ENCODE measurements at regions not wholly inside any gene's neighbourhood (a gene's known extent, or its start where the extent isn't known, plus 50 kb on each side); places are given as distances from the start of the nearest gene placed in this dataset.

DNA sequence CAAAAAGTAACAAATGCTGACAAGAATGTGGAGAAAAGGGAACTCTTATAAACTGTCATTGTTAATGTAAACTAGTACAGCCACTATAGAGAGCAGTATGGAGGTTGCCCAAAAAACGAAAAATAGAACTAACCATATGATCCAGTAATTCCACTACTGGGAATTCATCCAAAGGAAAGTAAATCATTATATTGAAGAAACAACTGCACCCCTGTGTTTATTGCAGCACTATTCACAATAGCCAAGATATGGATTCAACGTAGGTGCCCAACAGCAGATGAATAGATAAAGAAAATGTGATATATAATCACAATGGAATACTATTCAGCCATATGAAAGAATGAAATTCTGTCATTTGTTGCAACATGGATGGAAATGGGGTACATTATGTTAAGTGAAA, 188.0 kb upstream of the E2F7 start:
- DNase-seq, result no peak
- no peak overlapping the region for H3K23ac ChIP-seq (ENCODE audit: low read depth, low read length)
- intact Hi-C loops (cut with micrococcal nuclease) (no loop called here), in situ Hi-C loops (cut with MboI; ENCODE audit: low sequenced_read_pairs) (no loop called here), dilution Hi-C loops (cut with HindIII; ENCODE audit: low sequenced_read_pairs, unreplicated experiment) (no loop called here)
- H3K18ac ChIP-seq (ENCODE audit: low read depth, low read length), result no peak overlapping the region
- no peak overlapping the region for H4K8ac ChIP-seq (ENCODE audit: low read depth in 2 of 2, low read length in 2 of 2)
- ATAC-seq (ENCODE audit: low read depth), result no peak
- BruUV-seq (replicated peaks), result no TSS peak
- no peaks in the 10 kb centered on the region for H3K79me1 ChIP-seq (ENCODE audit: low read depth in 1 of 2, low read length in 2 of 2)
- no peak overlapping the region for H2BK5ac ChIP-seq (ENCODE audit: low read depth, low read length, poor library complexity, severe bottlenecking)
- no peak overlapping the region for H2BK120ac ChIP-seq (ENCODE audit: low read depth, low read length)
- no peaks in the 10 kb centered on the region for H3K4me1 ChIP-seq (ENCODE audit: control insufficient read depth, insufficient read depth, low read length)
- H2AK9ac ChIP-seq (replicated peaks; ENCODE audit: low read depth, low read length, poor library complexity), result no peak overlapping the region
- H4K20me1 ChIP-seq (ENCODE audit: insufficient read depth, low read length), result no peaks in the 10 kb centered on the region
- no peak overlapping the region for H3K56ac ChIP-seq (ENCODE audit: extremely low read depth, insufficient read depth, low read length)
- H4K5ac ChIP-seq (ENCODE audit: low read depth, low read length), result no peak overlapping the region
- no CpG with 5 or more reads among the region's 2 CpGs for WGBS, 2 experiments (ENCODE audit: extremely low coverage in 2 of 2, insufficient read length in 1 of 2)
- H3K4ac ChIP-seq (ENCODE audit: low read depth, low read length), result no peak overlapping the region
- ChIA-PET POLR2A (ENCODE audit: unreplicated experiment) (interaction anchor here (0.6 kb wide), 1 partner anchor 40 kb away, joined by 5 read pairs; no protein-coding TSS in a partner anchor), CTCF (no interaction called here)
- H4K91ac ChIP-seq (ENCODE audit: insufficient read depth, low read depth, low read length), result no peak overlapping the region
- H2BK20ac ChIP-seq (ENCODE audit: low read depth, low read length), result no peak overlapping the region
- no peak for TF ChIP-seq RAD21 (IDR thresholded peaks at IDR 0.05; ENCODE audit: low read length)
- TF ChIP-seq, protein P1, sequence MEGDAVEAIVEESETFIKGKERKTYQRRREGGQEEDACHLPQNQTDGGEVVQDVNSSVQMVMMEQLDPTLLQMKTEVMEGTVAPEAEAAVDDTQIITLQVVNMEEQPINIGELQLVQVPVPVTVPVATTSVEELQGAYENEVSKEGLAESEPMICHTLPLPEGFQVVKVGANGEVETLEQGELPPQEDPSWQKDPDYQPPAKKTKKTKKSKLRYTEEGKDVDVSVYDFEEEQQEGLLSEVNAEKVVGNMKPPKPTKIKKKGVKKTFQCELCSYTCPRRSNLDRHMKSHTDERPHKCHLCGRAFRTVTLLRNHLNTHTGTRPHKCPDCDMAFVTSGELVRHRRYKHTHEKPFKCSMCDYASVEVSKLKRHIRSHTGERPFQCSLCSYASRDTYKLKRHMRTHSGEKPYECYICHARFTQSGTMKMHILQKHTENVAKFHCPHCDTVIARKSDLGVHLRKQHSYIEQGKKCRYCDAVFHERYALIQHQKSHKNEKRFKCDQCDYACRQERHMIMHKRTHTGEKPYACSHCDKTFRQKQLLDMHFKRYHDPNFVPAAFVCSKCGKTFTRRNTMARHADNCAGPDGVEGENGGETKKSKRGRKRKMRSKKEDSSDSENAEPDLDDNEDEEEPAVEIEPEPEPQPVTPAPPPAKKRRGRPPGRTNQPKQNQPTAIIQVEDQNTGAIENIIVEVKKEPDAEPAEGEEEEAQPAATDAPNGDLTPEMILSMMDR (conservative IDR thresholded peaks at IDR 0.05; ENCODE audit: low read depth, low read length), result no peak
- TF ChIP-seq MXI1 (IDR thresholded peaks at IDR 0.05; ENCODE audit: borderline replicate concordance, low read depth, low read length), result no peak
- TF ChIP-seq, protein P2, sequence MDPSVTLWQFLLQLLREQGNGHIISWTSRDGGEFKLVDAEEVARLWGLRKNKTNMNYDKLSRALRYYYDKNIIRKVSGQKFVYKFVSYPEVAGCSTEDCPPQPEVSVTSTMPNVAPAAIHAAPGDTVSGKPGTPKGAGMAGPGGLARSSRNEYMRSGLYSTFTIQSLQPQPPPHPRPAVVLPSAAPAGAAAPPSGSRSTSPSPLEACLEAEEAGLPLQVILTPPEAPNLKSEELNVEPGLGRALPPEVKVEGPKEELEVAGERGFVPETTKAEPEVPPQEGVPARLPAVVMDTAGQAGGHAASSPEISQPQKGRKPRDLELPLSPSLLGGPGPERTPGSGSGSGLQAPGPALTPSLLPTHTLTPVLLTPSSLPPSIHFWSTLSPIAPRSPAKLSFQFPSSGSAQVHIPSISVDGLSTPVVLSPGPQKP (IDR thresholded peaks at IDR 0.05; ENCODE audit: borderline replicate concordance, low read depth, low read length), result no peak
- no peak for TF ChIP-seq RCOR1 (IDR thresholded peaks at IDR 0.05; ENCODE audit: insufficient replicate concordance, low read length)
- TF ChIP-seq FOS (IDR thresholded peaks at IDR 0.05; ENCODE audit: low read depth, low read length), result no peak
- TF ChIP-seq, protein P3, sequence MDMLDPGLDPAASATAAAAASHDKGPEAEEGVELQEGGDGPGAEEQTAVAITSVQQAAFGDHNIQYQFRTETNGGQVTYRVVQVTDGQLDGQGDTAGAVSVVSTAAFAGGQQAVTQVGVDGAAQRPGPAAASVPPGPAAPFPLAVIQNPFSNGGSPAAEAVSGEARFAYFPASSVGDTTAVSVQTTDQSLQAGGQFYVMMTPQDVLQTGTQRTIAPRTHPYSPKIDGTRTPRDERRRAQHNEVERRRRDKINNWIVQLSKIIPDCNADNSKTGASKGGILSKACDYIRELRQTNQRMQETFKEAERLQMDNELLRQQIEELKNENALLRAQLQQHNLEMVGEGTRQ (IDR thresholded peaks at IDR 0.05; ENCODE audit: low read depth, low read length), result no peak
- TF ChIP-seq MAZ (IDR thresholded peaks at IDR 0.05; ENCODE audit: borderline replicate concordance, low read depth, low read length), result no peak
- no peak for TF ChIP-seq BHLHE40 (IDR thresholded peaks at IDR 0.05; ENCODE audit: low read depth, low read length)
- TF ChIP-seq SMC3 (IDR thresholded peaks at IDR 0.05; ENCODE audit: low read depth, low read length), result no peak
- TF ChIP-seq POLR2A (IDR thresholded peaks at IDR 0.05; ENCODE audit: low read depth, low read length), result no peak
- H3K9me1 ChIP-seq (ENCODE audit: insufficient read depth, low read length), result no peaks in the 10 kb centered on the region
- no peak overlapping the region for H2AK5ac ChIP-seq (ENCODE audit: low read depth, low read length)
- no peak overlapping the region for H3K9ac ChIP-seq (ENCODE audit: low read depth, low read length)
- H3K27me3 ChIP-seq (ENCODE audit: control insufficient read depth, insufficient read depth, low read length), result no peaks in the 10 kb centered on the region; the same call in 1 of the 2 replicates
- no peak overlapping the region for H2BK15ac ChIP-seq (ENCODE audit: low read depth, low read length)
- no peak overlapping the region for H2AFZ ChIP-seq (replicated peaks; ENCODE audit: low read length, poor library complexity)
- no peak overlapping the region for H3K4me2 ChIP-seq (ENCODE audit: low read depth, low read length)
- no peak overlapping the region for H3K4me3 ChIP-seq (ENCODE audit: insufficient read depth, low read depth, low read length)
- H3K36me3 ChIP-seq (ENCODE audit: control insufficient read depth, insufficient read depth, low read length), result no peaks in the 10 kb centered on the region
- no peaks in the 10 kb centered on the region for H3K9me3 ChIP-seq (ENCODE audit: control insufficient read depth, insufficient read depth, low read length)
- no peak overlapping the region for H3K27ac ChIP-seq (ENCODE audit: insufficient read depth, low read length)
- H3K14ac ChIP-seq (replicated peaks; ENCODE audit: low read depth, low read length), result no peak overlapping the region

All from IMR-90 (cell line).